Calu3 (cell line): ENCODE measurements at regions not wholly inside any gene's neighbourhood (a gene's known extent, or its start where the extent isn't known, plus 50 kb on each side); places are given as distances from the start of the nearest gene placed in this dataset.

Experiments
- BruUV-seq: library from RNA; stranded (reverse); fragments of 400-500 nt; replicated peaks from 2 replicates; lab custom pipeline; 2021; lab: Mats Ljungman, UMichigan
- CTCF ChIA-PET: fragments of 300-600 bp; sonication (Branson Sonifier 250); formaldehyde crosslinking; loops from one replicate; lab custom pipeline; 2022; ENCODE audit warnings: antibody characterized with exemption; lab: Charles Lee
- DNase-seq: peaks from one replicate; pipeline ENCODE4 v3.0.0; 2022
- H3K27ac Mint-ChIP-seq: one replicate; pipeline ENCODE4 v1.8.0; 2022; ENCODE audit warnings: mixed read lengths; ENCODE audit not compliant: unreplicated experiment
- H3K27me3 Mint-ChIP-seq: one replicate; pipeline ENCODE4 v1.8.0; 2022; ENCODE audit warnings: mixed read lengths; ENCODE audit not compliant: unreplicated experiment
- H3K36me3 Mint-ChIP-seq: one replicate; pipeline ENCODE4 v1.8.0; 2022; ENCODE audit warnings: mild to moderate bottlenecking, moderate library complexity, mixed read lengths; ENCODE audit not compliant: insufficient read depth, unreplicated experiment
- H3K4me1 Mint-ChIP-seq: one replicate; pipeline ENCODE4 v1.8.0; 2022; ENCODE audit warnings: mild to moderate bottlenecking, low read depth, mixed read lengths; ENCODE audit not compliant: unreplicated experiment
- H3K4me3 Mint-ChIP-seq: one replicate; pipeline ENCODE4 v1.8.0; 2022; ENCODE audit warnings: mild to moderate bottlenecking, low read depth, moderate library complexity, mixed read lengths; ENCODE audit not compliant: unreplicated experiment
- H3K9me3 Mint-ChIP-seq: one replicate; pipeline ENCODE4 v1.8.0; 2022; ENCODE audit warnings: low read depth, mixed read lengths; ENCODE audit not compliant: unreplicated experiment
- CTCF ChIP-seq: fragments of 200-600 bp; IDR thresholded peaks from one replicate; pipeline ENCODE4 v1.8.0; 2022; ENCODE audit warnings: antibody characterized with exemption; ENCODE audit not compliant: unreplicated experiment
- intact Hi-C: fragments of 100-400 bp; cut with micrococcal nuclease; formaldehyde crosslinking; loops from one replicate; pipeline ENCODE4 v1.10.0; 2022; ENCODE audit not compliant: unreplicated experiment

GRCh38 chr7:18425838-18426445, 69.6 kb upstream of the HDAC9 start:
- CTCF ChIA-PET, result no interaction called here
- Mint-ChIP-seq H3K27ac (no peak overlapping the region), H3K9me3 (no peaks in the 10 kb centered on the region), H3K4me3 (no peak overlapping the region), H3K36me3 (no peaks in the 10 kb centered on the region), H3K4me1 (peaks cover 42% of the 10 kb centered on the region), H3K27me3 (no peaks in the 10 kb centered on the region)
- no peak for TF ChIP-seq CTCF
- intact Hi-C loops, result no loop called here
- no TSS peak for BruUV-seq
- DNase-seq, result no peak

- intact Hi-C loops, result no loop called here
- no TSS peak for BruUV-seq
- no peaks in the 10 kb centered on the region for H3K36me3 Mint-ChIP-seq
- no peaks in the 10 kb centered on the region for H3K9me3 Mint-ChIP-seq
- H3K27me3 Mint-ChIP-seq, result no peaks in the 10 kb centered on the region
- H3K27ac Mint-ChIP-seq, result no peak overlapping the region
- peaks cover 42% of the 10 kb centered on the region for H3K4me1 Mint-ChIP-seq
- no peak for TF ChIP-seq CTCF
- H3K4me3 Mint-ChIP-seq, result no peak overlapping the region
- DNase-seq, result no peak
- CTCF ChIA-PET, result interaction anchor here (0.6 to 1.0 kb wide), 2 partner anchors 61 to 463 kb away, joined by 3 read pairs; no protein-coding TSS in a partner anchor
These were observed 68.9 kb upstream of the HDAC9 start for GRCh38 chr7:18426564-18427226.

GRCh38 chr7:18429547-18429946, 66.0 kb upstream of the HDAC9 start:
- DNase-seq, result no peak
- no peaks in the 10 kb centered on the region for H3K36me3 Mint-ChIP-seq
- H3K27ac Mint-ChIP-seq, result no peak overlapping the region
- no peaks in the 10 kb centered on the region for H3K27me3 Mint-ChIP-seq
- CTCF ChIA-PET, result interaction anchor here (1.4 kb wide), 1 partner anchor 27 kb away, joined by 3 read pairs; no protein-coding TSS in a partner anchor
- intact Hi-C loops, result no loop called here
- no peaks in the 10 kb centered on the region for H3K9me3 Mint-ChIP-seq
- no peak for TF ChIP-seq CTCF
- no peak overlapping the region for H3K4me3 Mint-ChIP-seq
- BruUV-seq, result no TSS peak
- peaks cover 32% of the 10 kb centered on the region for H3K4me1 Mint-ChIP-seq

- intact Hi-C loops, result no loop called here
- H3K4me1 Mint-ChIP-seq, result peaks cover 32% of the 10 kb centered on the region
- no peak for TF ChIP-seq CTCF
- H3K27me3 Mint-ChIP-seq, result no peaks in the 10 kb centered on the region
- H3K4me3 Mint-ChIP-seq, result no peak overlapping the region
- no peak overlapping the region for H3K27ac Mint-ChIP-seq
- no peaks in the 10 kb centered on the region for H3K9me3 Mint-ChIP-seq
- DNase-seq, result no peak
- BruUV-seq, result no TSS peak
- H3K36me3 Mint-ChIP-seq, result no peaks in the 10 kb centered on the region
- CTCF ChIA-PET, result interaction anchor here (1.4 kb wide), 1 partner anchor 29 kb away, joined by 3 read pairs; no protein-coding TSS in a partner anchor
These were observed 64.7 kb upstream of the HDAC9 start for GRCh38 chr7:18430810-18431209.
